Chondrocyte (in vitro differentiated cells): ENCODE measurements at regions not wholly inside any gene's neighbourhood (a gene's known extent, or its start where the extent isn't known, plus 50 kb on each side); places are given as distances from the start of the nearest gene placed in this dataset.
A peak's percentile ranks its signal among the peaks of the same experiment; 100 is the strongest.

Experiments
- DNase-seq: peaks from one replicate; pipeline ENCODE4 v3.0.0; 2021; ENCODE audit warnings: mixed read lengths, low spot score
- H3K27ac Mint-ChIP-seq: one replicate; pipeline ENCODE4 v1.8.0; 2021; ENCODE audit warnings: mild to moderate bottlenecking, moderate library complexity, mixed read lengths; ENCODE audit not compliant: unreplicated experiment
- H3K27me3 Mint-ChIP-seq: 2 replicates; pipeline ENCODE4 v1.8.0; 2021; ENCODE audit warnings: low read depth, mixed read lengths
- H3K36me3 Mint-ChIP-seq: 2 replicates; pipeline ENCODE4 v1.8.0; 2021; ENCODE audit warnings: low read depth, mixed read lengths
- H3K4me1 Mint-ChIP-seq: 2 replicates; pipeline ENCODE4 v1.8.0; 2021; ENCODE audit warnings: low read depth, mild to moderate bottlenecking, mixed read lengths
- H3K4me3 Mint-ChIP-seq: one replicate; pipeline ENCODE4 v1.8.0; 2021; ENCODE audit warnings: mild to moderate bottlenecking, moderate library complexity, mixed read lengths; ENCODE audit not compliant: unreplicated experiment
- H3K9me3 Mint-ChIP-seq: 2 replicates; pipeline ENCODE4 v1.8.0; 2021; ENCODE audit warnings: low read depth, mixed read lengths
- TF ChIP-seq, protein P1 (sequence below): fragments of 200-600 bp; sonication (generic); IDR thresholded peaks from 2 replicates; pipeline ENCODE4 v1.5.0; 2021; ENCODE audit warnings: antibody characterized with exemption, mild to moderate bottlenecking, moderate library complexity

DNA sequence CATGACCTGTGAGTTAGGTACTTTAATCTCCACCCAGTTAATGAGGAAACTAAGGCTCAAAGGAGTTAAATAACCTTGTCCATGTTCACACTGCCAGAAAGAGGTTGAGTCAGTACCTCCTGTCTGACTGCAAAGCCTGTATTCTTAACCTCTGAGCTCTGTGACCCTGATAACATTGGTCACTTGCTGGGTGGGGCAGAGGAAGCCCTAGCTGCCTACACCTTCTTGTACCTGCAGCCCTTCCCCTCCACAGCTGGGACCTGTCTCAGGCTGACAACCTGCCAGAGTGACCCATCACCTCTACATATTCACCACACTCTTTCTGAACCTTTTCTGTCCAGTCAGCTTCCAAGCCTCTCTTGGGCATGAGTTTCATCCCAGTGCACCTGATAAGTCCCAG, 106.1 kb upstream of the HES1 start:
- peaks cover 3% of the 10 kb centered on the region for H3K9me3 Mint-ChIP-seq
- H3K27me3 Mint-ChIP-seq, result peaks cover 79% of the 10 kb centered on the region
- H3K27ac Mint-ChIP-seq, result no peak overlapping the region
- no peak overlapping the region for H3K4me3 Mint-ChIP-seq
- no peaks in the 10 kb centered on the region for H3K36me3 Mint-ChIP-seq
- no peak for DNase-seq
- TF ChIP-seq, protein P1, sequence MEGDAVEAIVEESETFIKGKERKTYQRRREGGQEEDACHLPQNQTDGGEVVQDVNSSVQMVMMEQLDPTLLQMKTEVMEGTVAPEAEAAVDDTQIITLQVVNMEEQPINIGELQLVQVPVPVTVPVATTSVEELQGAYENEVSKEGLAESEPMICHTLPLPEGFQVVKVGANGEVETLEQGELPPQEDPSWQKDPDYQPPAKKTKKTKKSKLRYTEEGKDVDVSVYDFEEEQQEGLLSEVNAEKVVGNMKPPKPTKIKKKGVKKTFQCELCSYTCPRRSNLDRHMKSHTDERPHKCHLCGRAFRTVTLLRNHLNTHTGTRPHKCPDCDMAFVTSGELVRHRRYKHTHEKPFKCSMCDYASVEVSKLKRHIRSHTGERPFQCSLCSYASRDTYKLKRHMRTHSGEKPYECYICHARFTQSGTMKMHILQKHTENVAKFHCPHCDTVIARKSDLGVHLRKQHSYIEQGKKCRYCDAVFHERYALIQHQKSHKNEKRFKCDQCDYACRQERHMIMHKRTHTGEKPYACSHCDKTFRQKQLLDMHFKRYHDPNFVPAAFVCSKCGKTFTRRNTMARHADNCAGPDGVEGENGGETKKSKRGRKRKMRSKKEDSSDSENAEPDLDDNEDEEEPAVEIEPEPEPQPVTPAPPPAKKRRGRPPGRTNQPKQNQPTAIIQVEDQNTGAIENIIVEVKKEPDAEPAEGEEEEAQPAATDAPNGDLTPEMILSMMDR, result no peak
- no peaks in the 10 kb centered on the region for H3K4me1 Mint-ChIP-seq

DNA sequence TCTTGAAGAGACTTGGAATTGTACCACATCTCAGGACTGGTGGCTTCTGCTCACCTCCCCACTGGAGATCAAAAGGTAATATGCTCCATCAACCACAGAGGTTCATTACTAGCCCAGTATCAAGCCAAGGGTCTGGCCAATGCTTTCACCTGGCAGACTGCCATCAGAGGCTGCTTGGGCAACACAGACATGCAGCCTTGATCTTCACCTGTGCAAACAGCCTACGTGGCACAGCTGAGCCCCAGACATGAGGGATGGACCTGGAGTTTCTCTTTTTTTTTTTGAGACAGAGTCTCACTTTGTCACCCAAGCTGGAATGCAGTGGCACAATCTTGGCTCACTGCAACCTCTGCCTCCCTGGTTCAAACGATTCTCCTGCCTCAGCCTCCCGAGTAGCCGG, 105.6 kb upstream of the HES1 start:
- no peaks in the 10 kb centered on the region for H3K36me3 Mint-ChIP-seq
- no peak for DNase-seq
- H3K9me3 Mint-ChIP-seq, result peaks cover 3% of the 10 kb centered on the region
- H3K27ac Mint-ChIP-seq, result no peak overlapping the region
- no peaks in the 10 kb centered on the region for H3K4me1 Mint-ChIP-seq
- no peak overlapping the region for H3K4me3 Mint-ChIP-seq
- H3K27me3 Mint-ChIP-seq, result peaks cover 74% of the 10 kb centered on the region
- TF ChIP-seq, protein P1, result no peak

DNA sequence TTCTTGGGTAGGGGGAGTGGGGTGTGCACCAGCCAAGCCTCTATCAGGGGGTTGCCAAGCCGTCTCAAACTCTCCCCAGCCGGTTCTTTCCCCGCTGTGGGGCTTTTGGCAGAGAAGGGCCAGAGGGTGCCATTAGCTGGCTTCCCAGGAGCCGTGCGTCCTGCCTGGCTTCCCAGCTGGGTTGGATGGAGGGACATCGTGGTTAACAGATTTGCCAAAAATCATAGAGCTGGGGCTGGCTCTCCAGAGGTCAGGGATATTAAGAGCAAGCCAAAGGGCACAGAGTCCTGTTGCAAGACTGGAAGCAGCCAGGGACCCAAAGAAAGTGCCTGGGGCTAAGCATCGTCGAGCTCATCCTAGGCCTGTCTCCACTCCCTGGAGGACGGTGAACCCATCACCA, 104.6 kb upstream of the HES1 start:
- Mint-ChIP-seq H3K27me3 (peaks cover 73% of the 10 kb centered on the region), H3K9me3 (peaks cover 3% of the 10 kb centered on the region), H3K27ac (no peak overlapping the region), H3K36me3 (no peaks in the 10 kb centered on the region), H3K4me1 (no peaks in the 10 kb centered on the region), H3K4me3 (no peak overlapping the region)
- TF ChIP-seq, protein P1, result no peak
- no peak for DNase-seq

DNA sequence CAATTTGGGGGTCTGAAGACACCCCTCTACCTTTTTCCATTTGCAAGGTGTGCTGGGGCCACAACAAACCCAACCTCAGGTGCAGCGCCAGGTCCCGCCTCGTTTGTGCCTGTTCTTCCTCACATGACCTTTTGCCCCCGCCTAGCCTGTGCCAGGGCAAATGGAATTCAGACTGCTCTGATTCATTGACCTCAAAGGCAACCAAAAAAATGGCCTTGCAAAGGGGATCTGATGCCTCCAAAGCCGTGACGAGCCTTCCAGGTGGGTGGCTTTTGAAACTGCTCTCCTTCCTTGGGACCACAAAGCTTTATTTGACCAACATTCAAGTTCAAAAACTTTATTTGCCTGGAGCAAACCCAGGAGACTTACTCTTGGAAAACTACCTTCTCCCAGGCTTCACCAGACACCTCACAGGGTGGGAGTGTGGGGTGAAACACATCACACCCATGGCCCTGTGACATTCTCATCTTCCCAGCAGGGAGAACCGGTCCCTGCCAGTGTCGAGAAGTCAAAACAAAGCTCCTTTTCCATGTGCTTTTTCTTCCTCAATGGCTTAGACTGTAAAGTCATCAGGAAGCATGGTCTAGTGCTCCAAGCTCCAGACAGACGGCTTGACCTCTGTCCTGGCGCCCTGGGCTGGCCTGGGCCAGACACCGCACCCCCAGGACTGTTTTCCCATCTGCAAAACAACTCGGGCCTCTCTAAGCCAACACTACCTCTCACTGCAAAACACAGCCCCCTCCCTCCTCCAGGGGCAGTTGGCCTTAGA, 103.9 kb upstream of the HES1 start:
- no peak overlapping the region for H3K27ac Mint-ChIP-seq

DNA sequence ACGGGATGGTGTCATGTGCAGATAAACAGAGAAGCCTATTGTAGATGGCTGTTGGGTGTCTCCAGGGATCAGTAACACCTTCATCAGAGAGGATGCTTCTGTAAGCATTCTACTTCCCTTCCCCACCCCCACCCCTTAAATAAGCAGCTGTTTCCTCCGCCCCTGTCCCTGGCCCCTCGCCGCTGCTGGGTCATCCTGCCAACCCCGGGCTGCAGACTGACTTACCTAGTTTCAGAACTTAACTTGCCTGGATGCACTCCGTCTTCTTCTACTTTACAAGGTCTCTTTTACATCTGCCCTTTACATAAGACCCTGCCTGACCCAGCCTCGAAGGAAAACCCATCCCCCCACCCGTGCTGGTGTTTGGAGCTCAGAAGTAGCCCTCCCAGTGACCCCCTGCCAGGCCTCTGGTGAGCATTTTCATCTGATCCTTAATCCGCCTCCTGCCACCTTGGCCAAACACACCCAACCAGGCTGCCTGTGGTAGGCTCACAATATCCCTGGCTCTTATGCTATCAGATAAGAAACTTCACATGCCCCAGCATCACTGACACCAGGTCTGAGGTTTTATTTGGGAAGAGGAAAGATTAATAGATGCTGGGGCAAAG, 103.0 kb upstream of the HES1 start:
- TF ChIP-seq, protein P1, result no peak
- H3K4me1 Mint-ChIP-seq, result no peaks in the 10 kb centered on the region
- H3K27ac Mint-ChIP-seq, result no peak overlapping the region
- no peaks in the 10 kb centered on the region for H3K36me3 Mint-ChIP-seq
- peaks cover 3% of the 10 kb centered on the region for H3K9me3 Mint-ChIP-seq
- no peak for DNase-seq
- H3K27me3 Mint-ChIP-seq, result peaks cover 78% of the 10 kb centered on the region
- no peak overlapping the region for H3K4me3 Mint-ChIP-seq

More for the DNA sequence above, 103.9 kb upstream of the HES1 start:
- Mint-ChIP-seq H3K4me1 (no peaks in the 10 kb centered on the region), H3K36me3 (no peaks in the 10 kb centered on the region), H3K27me3 (peaks cover 74% of the 10 kb centered on the region), H3K9me3 (peaks cover 3% of the 10 kb centered on the region), H3K4me3 (peak overlapping the region; percentile 5)
- TF ChIP-seq, protein P1, result no peak
- no peak for DNase-seq
